K562 (cell line): ENCODE measurements at regions not wholly inside any gene's neighbourhood (a gene's known extent, or its start where the extent isn't known, plus 50 kb on each side); places are given as distances from the start of the nearest gene placed in this dataset.

ENCODE experiments used
- CBX3 ChIP-seq, 2 experiments: IDR thresholded peaks; 1 replicate in 1 of 2; 2 replicates in 1 of 2; pipeline ENCODE4 v1.6.1; 2012; ENCODE audit warnings: inconsistent platforms in 2 of 2, low read length in 2 of 2, borderline replicate concordance in 1 of 2, control low read depth in 1 of 2
- CHD1 ChIP-seq: fragments of 200-600 bp; sonication (generic); IDR thresholded peaks from one replicate; pipeline ENCODE4 v1.6.1; 2012; ENCODE audit warnings: mild to moderate bottlenecking, moderate library complexity, low read length, inconsistent platforms
- HDAC8 ChIP-seq: fragments of 450-650 bp; IDR thresholded peaks from 2 replicates; pipeline ENCODE4 v1.6.1; 2016; ENCODE audit warnings: mild to moderate bottlenecking, missing genetic modification characterization, moderate library complexity, missing compliant biosample characterization
- HNRNPLL ChIP-seq: fragments of 200-400 bp; formaldehyde crosslinking; IDR thresholded peaks from 2 replicates; pipeline ENCODE4 v1.6.1; 2017; ENCODE audit warnings: low read length, low read depth, mild to moderate bottlenecking; ENCODE audit not compliant: poor library complexity, severe bottlenecking
- JUNB ChIP-seq: fragments of 450-650 bp; formaldehyde crosslinking; conservative IDR thresholded peaks from 2 replicates; pipeline ENCODE4 v1.4.0; 2020; ENCODE audit warnings: mild to moderate bottlenecking
- KAT2B ChIP-seq: IDR thresholded peaks from one replicate; pipeline ENCODE4 v1.6.1; 2012; ENCODE audit warnings: low read depth, mild to moderate bottlenecking, control low read depth, inconsistent platforms, low read length, moderate library complexity
- PCBP2 ChIP-seq: fragments of 200-400 bp; formaldehyde crosslinking; IDR thresholded peaks from 2 replicates; pipeline ENCODE4 v1.6.1; 2018; ENCODE audit warnings: low read length, low read depth, mild to moderate bottlenecking, moderate library complexity; ENCODE audit not compliant: poor library complexity, severe bottlenecking
- RFX5 ChIP-seq: IDR thresholded peaks from 2 replicates; pipeline ENCODE4 v1.6.1; 2011; ENCODE audit warnings: low read depth, mild to moderate bottlenecking, improper control_type of control experiment, low read length
- SAP30 ChIP-seq: fragments of 200-600 bp; sonication (generic); IDR thresholded peaks from 2 replicates; pipeline ENCODE4 v1.6.1; 2012; ENCODE audit warnings: borderline replicate concordance, low read depth, mild to moderate bottlenecking, moderate library complexity, low read length, control low read depth, inconsistent platforms; ENCODE audit not compliant: insufficient read depth, poor library complexity, severe bottlenecking
- TARDBP ChIP-seq: fragments of 450-650 bp; IDR thresholded peaks from 2 replicates; pipeline ENCODE4 v1.6.1; 2016
- TBL1XR1 ChIP-seq, 2 experiments: IDR thresholded peaks; 2 replicates each; pipeline ENCODE4 v1.6.1; 2012; ENCODE audit warnings: improper control_type of control experiment in 2 of 2, low read length in 2 of 2, mild to moderate bottlenecking in 1 of 2
- TCFL5 ChIP-seq: fragments of 250-450 bp; sonication (Bioruptor Pico); conservative IDR thresholded peaks from 2 replicates; pipeline ENCODE4 v1.6.1; 2021; ENCODE audit warnings: mild to moderate bottlenecking, moderate library complexity, matching md5 sums
- ZBTB8A ChIP-seq: fragments of 450-650 bp; IDR thresholded peaks from 2 replicates; pipeline ENCODE4 v1.6.1; 2018; ENCODE audit warnings: mild to moderate bottlenecking, moderate library complexity; ENCODE audit not compliant: partially characterized antibody
- ZFP30 ChIP-seq: fragments of 250-450 bp; sonication (Bioruptor Pico); IDR thresholded peaks from 2 replicates; pipeline ENCODE4 v1.8.0; 2022; ENCODE audit warnings: moderate library complexity, mild to moderate bottlenecking, inconsistent platforms, borderline replicate concordance
- ZNF12 ChIP-seq: sonication (generic); formaldehyde crosslinking; IDR thresholded peaks from 2 replicates; pipeline ENCODE4 v1.4.0; 2020; ENCODE audit warnings: mild to moderate bottlenecking, missing genetic modification reagents
- ZNF133 ChIP-seq: fragments of 250-450 bp; sonication (Bioruptor Pico); IDR thresholded peaks from 2 replicates; pipeline ENCODE4 v1.4.0; 2020; ENCODE audit warnings: mild to moderate bottlenecking
- ZNF347 ChIP-seq: fragments of 450-650 bp; formaldehyde crosslinking; IDR thresholded peaks from 2 replicates; pipeline ENCODE4 v1.4.0; 2020; ENCODE audit warnings: low read depth, mild to moderate bottlenecking, moderate library complexity
- ZNF445 ChIP-seq: fragments of 250-450 bp; sonication (Bioruptor Pico); IDR thresholded peaks from 2 replicates; pipeline ENCODE4 v1.4.0; 2020; ENCODE audit warnings: low read depth, mild to moderate bottlenecking, moderate library complexity
- TF ChIP-seq, protein P1 (sequence below): sonication (generic); formaldehyde crosslinking; IDR thresholded peaks from 2 replicates; pipeline ENCODE4 v1.8.0; 2022; ENCODE audit warnings: mild to moderate bottlenecking, missing genetic modification reagents
- TF ChIP-seq, protein P2 (sequence below): fragments of 250-450 bp; sonication (Bioruptor Pico); IDR thresholded peaks from 2 replicates; pipeline ENCODE4 v1.8.0; 2022; ENCODE audit warnings: inconsistent platforms, mild to moderate bottlenecking, moderate library complexity, borderline replicate concordance
- TF ChIP-seq, protein P3 (sequence below), 2 experiments: fragments of 200-800 bp in 1 of 2; sonication (Bioruptor generic) in 1 of 2; sonication (generic) in 1 of 2; formaldehyde crosslinking in 1 of 2; IDR thresholded peaks in 1 of 2; conservative IDR thresholded peaks in 1 of 2; 2 replicates each; pipeline versions ENCODE4 v1.5.0 to v1.6.1; 2016 to 2020; ENCODE audit warnings: missing compliant biosample characterization in 1 of 2, missing genetic modification characterization in 1 of 2, missing genetic modification reagents in 1 of 2
- TF ChIP-seq, protein P4 (sequence below): fragments of 250-450 bp; sonication (Bioruptor Pico); IDR thresholded peaks from 2 replicates; pipeline ENCODE4 v1.4.0; 2020; ENCODE audit warnings: mild to moderate bottlenecking
- TF ChIP-seq, protein P5 (sequence below): sonication (generic); formaldehyde crosslinking; IDR thresholded peaks from 2 replicates; pipeline ENCODE4 v1.9.0; 2022; ENCODE audit warnings: mild to moderate bottlenecking, missing genetic modification reagents

DNA sequence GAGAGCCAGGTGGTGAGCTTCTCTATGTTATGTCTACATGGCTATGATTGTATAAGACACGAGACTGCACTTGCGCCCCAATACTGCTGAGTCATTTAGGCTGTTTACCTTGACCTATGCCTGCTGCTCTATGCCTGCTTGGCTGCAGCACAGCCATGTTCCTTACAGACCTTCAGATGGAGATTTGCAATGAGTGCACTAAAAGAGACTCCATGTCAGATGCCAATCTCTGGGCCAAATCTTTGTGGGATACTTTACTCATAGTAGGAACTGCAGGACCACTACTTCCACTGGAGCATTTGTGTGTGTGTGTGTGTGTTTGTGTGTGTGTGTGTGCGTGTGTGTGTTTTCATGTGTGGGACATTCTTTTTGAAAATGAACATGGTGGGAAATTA, 50.0 kb upstream of the KMT2E start (continued):
- TF ChIP-seq, protein P1, sequence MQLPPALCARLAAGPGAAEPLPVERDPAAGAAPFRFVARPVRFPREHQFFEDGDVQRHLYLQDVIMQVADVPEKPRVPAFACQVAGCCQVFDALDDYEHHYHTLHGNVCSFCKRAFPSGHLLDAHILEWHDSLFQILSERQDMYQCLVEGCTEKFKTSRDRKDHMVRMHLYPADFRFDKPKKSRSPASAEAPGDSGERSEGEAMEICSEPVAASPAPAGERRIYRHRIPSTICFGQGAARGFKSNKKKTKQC (CRISPR knock-in tag) = no peak
- TF ChIP-seq ZNF347 = no peak
- TF ChIP-seq TCFL5 (CRISPR knock-in tag) = no peak
- TF ChIP-seq, protein P2, sequence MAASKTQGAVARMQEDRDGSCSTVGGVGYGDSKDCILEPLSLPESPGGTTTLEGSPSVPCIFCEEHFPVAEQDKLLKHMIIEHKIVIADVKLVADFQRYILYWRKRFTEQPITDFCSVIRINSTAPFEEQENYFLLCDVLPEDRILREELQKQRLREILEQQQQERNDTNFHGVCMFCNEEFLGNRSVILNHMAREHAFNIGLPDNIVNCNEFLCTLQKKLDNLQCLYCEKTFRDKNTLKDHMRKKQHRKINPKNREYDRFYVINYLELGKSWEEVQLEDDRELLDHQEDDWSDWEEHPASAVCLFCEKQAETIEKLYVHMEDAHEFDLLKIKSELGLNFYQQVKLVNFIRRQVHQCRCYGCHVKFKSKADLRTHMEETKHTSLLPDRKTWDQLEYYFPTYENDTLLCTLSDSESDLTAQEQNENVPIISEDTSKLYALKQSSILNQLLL (CRISPR knock-in tag) = no peak
- no peak for TF ChIP-seq ZNF133 (CRISPR knock-in tag)
- TF ChIP-seq TBL1XR1 (IDR thresholded peaks at IDR 0.05; ENCODE audit: low read length in 2 of 2) = no peak
- TF ChIP-seq, protein P3, sequence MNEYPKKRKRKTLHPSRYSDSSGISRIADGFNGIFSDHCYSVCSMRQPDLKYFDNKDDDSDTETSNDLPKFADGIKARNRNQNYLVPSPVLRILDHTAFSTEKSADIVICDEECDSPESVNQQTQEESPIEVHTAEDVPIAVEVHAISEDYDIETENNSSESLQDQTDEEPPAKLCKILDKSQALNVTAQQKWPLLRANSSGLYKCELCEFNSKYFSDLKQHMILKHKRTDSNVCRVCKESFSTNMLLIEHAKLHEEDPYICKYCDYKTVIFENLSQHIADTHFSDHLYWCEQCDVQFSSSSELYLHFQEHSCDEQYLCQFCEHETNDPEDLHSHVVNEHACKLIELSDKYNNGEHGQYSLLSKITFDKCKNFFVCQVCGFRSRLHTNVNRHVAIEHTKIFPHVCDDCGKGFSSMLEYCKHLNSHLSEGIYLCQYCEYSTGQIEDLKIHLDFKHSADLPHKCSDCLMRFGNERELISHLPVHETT (CRISPR knock-in tag; conservative IDR thresholded peaks at IDR 0.05 in 1 of 2, IDR thresholded peaks at IDR 0.05 in 1 of 2) = peak in 1 of 2 experiments; percentile 77; a peak in 2 of 4 replicates
- TF ChIP-seq CBX3 (IDR thresholded peaks at IDR 0.05; ENCODE audit: borderline replicate concordance in 1 of 2, low read length in 2 of 2) = peak in 1 of 2 experiments; percentile 68; a peak in 1 of 3 replicates
- TF ChIP-seq, protein P4, sequence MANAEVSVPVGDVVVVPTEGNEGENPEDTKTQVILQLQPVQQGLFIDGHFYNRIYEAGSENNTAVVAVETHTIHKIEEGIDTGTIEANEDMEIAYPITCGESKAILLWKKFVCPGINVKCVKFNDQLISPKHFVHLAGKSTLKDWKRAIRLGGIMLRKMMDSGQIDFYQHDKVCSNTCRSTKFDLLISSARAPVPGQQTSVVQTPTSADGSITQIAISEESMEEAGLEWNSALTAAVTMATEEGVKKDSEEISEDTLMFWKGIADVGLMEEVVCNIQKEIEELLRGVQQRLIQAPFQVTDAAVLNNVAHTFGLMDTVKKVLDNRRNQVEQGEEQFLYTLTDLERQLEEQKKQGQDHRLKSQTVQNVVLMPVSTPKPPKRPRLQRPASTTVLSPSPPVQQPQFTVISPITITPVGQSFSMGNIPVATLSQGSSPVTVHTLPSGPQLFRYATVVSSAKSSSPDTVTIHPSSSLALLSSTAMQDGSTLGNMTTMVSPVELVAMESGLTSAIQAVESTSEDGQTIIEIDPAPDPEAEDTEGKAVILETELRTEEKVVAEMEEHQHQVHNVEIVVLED (CRISPR knock-in tag) = 0 out of 2 replicates have a peak, but pooled peaks have one; percentile 41
- TF ChIP-seq, protein P5, sequence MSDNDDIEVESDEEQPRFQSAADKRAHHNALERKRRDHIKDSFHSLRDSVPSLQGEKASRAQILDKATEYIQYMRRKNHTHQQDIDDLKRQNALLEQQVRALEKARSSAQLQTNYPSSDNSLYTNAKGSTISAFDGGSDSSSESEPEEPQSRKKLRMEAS = no peak
- TF ChIP-seq TARDBP = no peak
- TF ChIP-seq HNRNPLL = no peak
- no peak for TF ChIP-seq JUNB
- no peak for TF ChIP-seq PCBP2
- no peak for TF ChIP-seq ZFP30
- no peak for TF ChIP-seq KAT2B
- no peak for TF ChIP-seq CHD1
- no peak for TF ChIP-seq ZBTB8A
- no peak for TF ChIP-seq ZNF12 (CRISPR knock-in tag)
- TF ChIP-seq RFX5 = no peak
- TF ChIP-seq SAP30 = no peak
- 0 out of 2 replicates have a peak, but pooled peaks have one; percentile 16 for TF ChIP-seq ZNF445 (CRISPR knock-in tag)
- peak; percentile 95 for TF ChIP-seq HDAC8 (tag)
